Uterus (tissue), 2 donors: ENCODE measurements at regions not wholly inside any gene's neighbourhood (a gene's known extent, or its start where the extent isn't known, plus 50 kb on each side); places are given as distances from the start of the nearest gene placed in this dataset.

ENCODE experiments used
- CTCF ChIP-seq, 4 experiments: fragments of 200-600 bp in 2 of 4; fragments of 450-650 bp in 2 of 4; sonication (generic) in 2 of 4; IDR thresholded peaks; one replicate each; pipeline ENCODE4 v1.5.1; 2016 to 2019; ENCODE audit warnings: antibody characterized with exemption in 4 of 4, mild to moderate bottlenecking in 2 of 4, moderate library complexity in 1 of 4
- POLR2A ChIP-seq, 2 donors: fragments of 450-650 bp; IDR thresholded peaks; one replicate each; pipeline ENCODE4 v1.6.1; 2016; ENCODE audit warnings: antibody characterized with exemption in 2 of 2, mild to moderate bottlenecking in 1 of 2, moderate library complexity in 1 of 2

DNA sequence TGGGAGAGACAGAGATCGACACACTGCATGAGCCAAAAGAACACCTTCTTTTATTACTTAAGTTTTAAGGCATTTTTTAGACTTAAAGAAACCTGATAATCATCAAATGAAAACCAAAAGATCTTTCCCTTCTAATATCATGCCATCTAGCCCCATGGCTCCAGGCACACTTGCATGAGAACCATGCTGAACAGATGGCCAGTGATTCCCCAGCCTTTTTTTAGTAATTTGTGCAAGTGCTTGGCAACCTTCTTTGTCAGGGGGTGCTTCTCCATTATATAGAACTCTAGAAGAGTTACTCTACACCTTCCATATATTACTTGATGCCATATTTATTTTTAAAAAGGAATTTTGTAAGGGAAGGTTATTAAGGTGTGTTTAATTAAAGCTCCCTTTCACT, 182.2 kb upstream of the TEX13C start:
- TF ChIP-seq POLR2A (IDR thresholded peaks at IDR 0.05) (no peak), CTCF (IDR thresholded peaks at IDR 0.05) (no peak)
